ENCODE measurements at regions not wholly inside any gene's neighbourhood (a gene's known extent, or its start where the extent isn't known, plus 50 kb on each side); places are given as distances from the start of the nearest gene placed in this dataset.

GRCh38 chr7:17010637-17011300, 129.0 kb upstream of the AGR3 start:
- TF ChIP-seq CTCF (IDR thresholded peaks at IDR 0.05) (no peak), POLR2A (IDR thresholded peaks at IDR 0.05) (no peak), EP300 (IDR thresholded peaks at IDR 0.05) (no peak)

All from tibial nerve (tissue), 4 donors.